Astrocyte (in vitro differentiated cells and primary cell): ENCODE measurements at regions not wholly inside any gene's neighbourhood (a gene's known extent, or its start where the extent isn't known, plus 50 kb on each side); places are given as distances from the start of the nearest gene placed in this dataset.

Experiments
- DNase-seq: peaks from one replicate; pipeline ENCODE4 v3.0.0-alpha.2; 2010; ENCODE audit warnings: low read depth
- FAIRE-seq: peaks from 2 replicates; lab custom pipeline; 2011; peaks lifted over from hg19 to GRCh38; lab: Jason Lieb, UNC
- H2AFZ ChIP-seq: 2 replicates; pipeline ENCODE4 v1.6.0; 2012; ENCODE audit warnings: low read depth, low read length, inconsistent platforms
- H3K27ac ChIP-seq: 2 replicates; pipeline ENCODE4 v1.5.1; 2011; ENCODE audit warnings: low read depth, low read length, inconsistent platforms
- H3K27me3 ChIP-seq: 2 replicates; pipeline ENCODE4 v1.6.0; 2011; ENCODE audit warnings: low read length, inconsistent platforms; ENCODE audit not compliant: insufficient read depth
- H3K36me3 ChIP-seq: 2 replicates; pipeline ENCODE4 v1.5.1; 2011; ENCODE audit warnings: low read length, inconsistent platforms; ENCODE audit not compliant: insufficient read depth
- H3K4me1 ChIP-seq: 2 replicates; pipeline ENCODE4 v1.5.1; 2011; ENCODE audit warnings: low read length, inconsistent platforms; ENCODE audit not compliant: insufficient read depth
- H3K4me2 ChIP-seq: 2 replicates; pipeline ENCODE4 v1.6.0; 2012; ENCODE audit warnings: low read length, inconsistent platforms
- H3K4me3 ChIP-seq: 2 replicates; pipeline ENCODE4 v1.5.1; 2011; ENCODE audit warnings: low read depth, mild to moderate bottlenecking, low read length, inconsistent platforms; ENCODE audit not compliant: insufficient read depth
- H3K79me2 ChIP-seq: 2 replicates; pipeline ENCODE4 v1.6.0; 2012; ENCODE audit warnings: mild to moderate bottlenecking, low read length, inconsistent platforms; ENCODE audit not compliant: insufficient read depth
- H3K9ac ChIP-seq: 2 replicates; pipeline ENCODE4 v1.6.0; 2012; ENCODE audit warnings: mild to moderate bottlenecking, low read length, inconsistent platforms
- H3K9me3 ChIP-seq: 2 replicates; pipeline ENCODE4 v1.5.1; 2012; ENCODE audit warnings: low read depth, mild to moderate bottlenecking, low read length, inconsistent platforms; ENCODE audit not compliant: insufficient read depth
- H4K20me1 ChIP-seq: 2 replicates; pipeline ENCODE4 v1.6.0; 2012; ENCODE audit warnings: low read length, inconsistent platforms; ENCODE audit not compliant: insufficient read depth
- H3K27ac Mint-ChIP-seq: one replicate; pipeline ENCODE4 v1.8.0; 2021; ENCODE audit warnings: mild to moderate bottlenecking, mixed read lengths; ENCODE audit not compliant: unreplicated experiment
- H3K27me3 Mint-ChIP-seq: one replicate; pipeline ENCODE4 v1.8.0; 2021; ENCODE audit warnings: low read depth, mixed read lengths; ENCODE audit not compliant: unreplicated experiment
- H3K36me3 Mint-ChIP-seq: one replicate; pipeline ENCODE4 v1.8.0; 2021; ENCODE audit warnings: low read depth, mixed read lengths; ENCODE audit not compliant: unreplicated experiment
- H3K4me1 Mint-ChIP-seq: one replicate; pipeline ENCODE4 v1.8.0; 2021; ENCODE audit warnings: low read depth, mixed read lengths; ENCODE audit not compliant: unreplicated experiment
- H3K4me3 Mint-ChIP-seq: one replicate; pipeline ENCODE4 v1.8.0; 2021; ENCODE audit warnings: mild to moderate bottlenecking, moderate library complexity, mixed read lengths; ENCODE audit not compliant: unreplicated experiment
- H3K9me3 Mint-ChIP-seq: one replicate; pipeline ENCODE4 v1.8.0; 2021; ENCODE audit warnings: mild to moderate bottlenecking, mixed read lengths; ENCODE audit not compliant: unreplicated experiment
- EZH2 ChIP-seq: IDR thresholded peaks from 2 replicates; pipeline ENCODE4 v1.6.1; 2012; ENCODE audit warnings: mild to moderate bottlenecking, low read length, inconsistent platforms; ENCODE audit not compliant: insufficient read depth
- TF ChIP-seq, protein P1 (sequence below): IDR thresholded peaks from 2 replicates; pipeline ENCODE4 v1.5.1; 2011; ENCODE audit warnings: low read depth, mild to moderate bottlenecking, inconsistent platforms, low read length, moderate library complexity; ENCODE audit not compliant: insufficient read depth

DNA sequence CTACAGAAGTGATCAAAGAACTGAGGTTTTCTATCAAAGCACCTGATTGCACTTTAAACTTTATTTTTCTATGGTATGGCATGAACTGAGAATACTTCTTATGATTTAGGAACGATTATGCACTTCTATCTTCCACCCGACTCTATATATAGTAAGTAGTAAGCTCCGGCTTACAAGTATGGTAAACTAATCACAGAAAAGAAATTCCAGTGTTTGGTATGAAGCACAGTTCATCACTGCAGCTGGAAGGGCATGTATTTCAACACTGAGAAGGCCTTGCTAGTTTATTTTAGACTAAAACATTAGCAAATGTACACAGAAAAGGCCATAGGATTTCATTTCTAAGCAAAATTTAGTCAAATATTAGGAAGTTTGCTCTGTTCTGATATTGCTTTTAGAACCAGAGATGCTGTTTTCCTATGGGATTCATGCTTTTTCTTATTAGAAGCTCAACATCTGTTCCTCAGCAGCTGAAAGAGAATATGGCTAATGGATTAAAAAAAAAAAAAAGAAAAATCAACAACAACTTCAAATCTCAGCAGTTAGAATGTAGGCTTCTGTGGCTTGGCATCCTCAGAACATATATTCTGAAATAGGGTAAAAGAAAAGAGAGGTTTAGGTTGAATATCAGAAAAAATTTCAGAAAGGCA lies 273.5 kb downstream of the C4orf33 start:
- Histone ChIP-seq H4K20me1 (no peaks in the 10 kb centered on the region), H3K4me2 (no peak overlapping the region), H3K36me3 (no peaks in the 10 kb centered on the region), H2AFZ (no peak overlapping the region), H3K4me1 (no peaks in the 10 kb centered on the region), H3K4me3 (no peak overlapping the region), H3K27ac (no peak overlapping the region), H3K27me3 (no peaks in the 10 kb centered on the region), H3K9ac (no peak overlapping the region), H3K9me3 (no peaks in the 10 kb centered on the region), H3K79me2 (no peaks in the 10 kb centered on the region)
- no peaks in the 10 kb centered on the region for H3K4me1 Mint-ChIP-seq
- no peaks in the 10 kb centered on the region for H3K27me3 Mint-ChIP-seq
- no peaks in the 10 kb centered on the region for H3K36me3 Mint-ChIP-seq
- DNase-seq (no peak), FAIRE-seq (no peak)
- H3K27ac Mint-ChIP-seq, result no peak overlapping the region
- H3K4me3 Mint-ChIP-seq, result no peak overlapping the region
- TF ChIP-seq, protein P1, sequence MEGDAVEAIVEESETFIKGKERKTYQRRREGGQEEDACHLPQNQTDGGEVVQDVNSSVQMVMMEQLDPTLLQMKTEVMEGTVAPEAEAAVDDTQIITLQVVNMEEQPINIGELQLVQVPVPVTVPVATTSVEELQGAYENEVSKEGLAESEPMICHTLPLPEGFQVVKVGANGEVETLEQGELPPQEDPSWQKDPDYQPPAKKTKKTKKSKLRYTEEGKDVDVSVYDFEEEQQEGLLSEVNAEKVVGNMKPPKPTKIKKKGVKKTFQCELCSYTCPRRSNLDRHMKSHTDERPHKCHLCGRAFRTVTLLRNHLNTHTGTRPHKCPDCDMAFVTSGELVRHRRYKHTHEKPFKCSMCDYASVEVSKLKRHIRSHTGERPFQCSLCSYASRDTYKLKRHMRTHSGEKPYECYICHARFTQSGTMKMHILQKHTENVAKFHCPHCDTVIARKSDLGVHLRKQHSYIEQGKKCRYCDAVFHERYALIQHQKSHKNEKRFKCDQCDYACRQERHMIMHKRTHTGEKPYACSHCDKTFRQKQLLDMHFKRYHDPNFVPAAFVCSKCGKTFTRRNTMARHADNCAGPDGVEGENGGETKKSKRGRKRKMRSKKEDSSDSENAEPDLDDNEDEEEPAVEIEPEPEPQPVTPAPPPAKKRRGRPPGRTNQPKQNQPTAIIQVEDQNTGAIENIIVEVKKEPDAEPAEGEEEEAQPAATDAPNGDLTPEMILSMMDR, result no peak
- TF ChIP-seq EZH2, result no peak
- no peaks in the 10 kb centered on the region for H3K9me3 Mint-ChIP-seq

DNA sequence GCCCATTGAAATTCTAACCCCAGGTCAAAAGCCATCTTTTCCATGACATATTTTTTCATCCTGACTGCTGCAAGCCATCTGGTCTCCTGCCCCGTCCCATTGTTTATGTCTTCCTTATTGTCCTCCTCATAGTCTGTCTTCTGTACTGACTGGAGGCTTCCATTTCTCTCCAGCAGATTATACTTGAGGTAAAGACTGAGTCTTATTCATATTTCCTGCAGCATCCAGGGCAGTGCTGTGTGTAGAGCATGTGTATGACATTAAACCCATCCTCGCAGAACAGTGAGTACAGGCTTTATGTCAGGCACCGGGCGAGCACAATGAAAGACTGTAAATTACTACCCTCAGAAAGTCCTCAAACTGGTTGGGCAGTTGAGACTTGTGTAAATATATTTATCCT lies 275.1 kb downstream of the C4orf33 start:
- no peak for FAIRE-seq
- no peak overlapping the region for H3K27ac ChIP-seq

DNA sequence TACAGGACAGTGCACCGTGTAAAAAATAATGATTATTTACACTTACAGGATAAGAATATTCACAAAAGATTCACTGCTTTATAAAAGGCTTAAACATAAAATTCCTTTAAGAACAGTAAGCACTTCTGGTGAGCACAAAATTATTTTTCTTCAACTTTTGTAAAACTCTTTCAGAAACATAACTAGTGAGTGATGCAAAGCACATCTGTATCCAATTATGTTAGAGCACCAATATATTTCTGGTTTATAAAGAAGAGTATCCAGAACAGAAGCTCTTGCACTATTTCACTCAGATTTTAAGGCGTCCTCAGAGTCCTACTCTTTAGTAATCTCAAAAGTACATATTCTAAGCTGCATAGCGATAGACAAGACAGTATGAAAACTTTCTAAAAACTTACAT lies 276.0 kb downstream of the C4orf33 start:
- no peak overlapping the region for H3K27ac Mint-ChIP-seq
- FAIRE-seq (no peak), DNase-seq (no peak)
- H3K4me1 Mint-ChIP-seq, result peaks cover under 1% of the 10 kb centered on the region
- H2AFZ ChIP-seq, result no peak overlapping the region
- no peak overlapping the region for H3K4me3 ChIP-seq
- no peak overlapping the region for H3K9ac ChIP-seq
- H3K9me3 ChIP-seq, result no peaks in the 10 kb centered on the region
- H3K79me2 ChIP-seq, result no peaks in the 10 kb centered on the region
- H3K27me3 Mint-ChIP-seq, result no peaks in the 10 kb centered on the region
- no peaks in the 10 kb centered on the region for H3K36me3 ChIP-seq
- H3K9me3 Mint-ChIP-seq, result no peaks in the 10 kb centered on the region
- no peak overlapping the region for H3K4me2 ChIP-seq
- TF ChIP-seq, protein P1, result no peak
- TF ChIP-seq EZH2, result no peak
- no peaks in the 10 kb centered on the region for H3K27me3 ChIP-seq
- no peaks in the 10 kb centered on the region for H4K20me1 ChIP-seq
- no peak overlapping the region for H3K27ac ChIP-seq
- no peaks in the 10 kb centered on the region for H3K4me1 ChIP-seq
- H3K4me3 Mint-ChIP-seq, result no peak overlapping the region
- H3K36me3 Mint-ChIP-seq, result no peaks in the 10 kb centered on the region

More for the DNA sequence above, 275.1 kb downstream of the C4orf33 start:
- H3K4me3 ChIP-seq, result no peak overlapping the region
- H3K9ac ChIP-seq, result no peak overlapping the region
- no peaks in the 10 kb centered on the region for H4K20me1 ChIP-seq
- no peak overlapping the region for H3K4me2 ChIP-seq
- no peak overlapping the region for H3K4me3 Mint-ChIP-seq
- no peak overlapping the region for H2AFZ ChIP-seq
- H3K9me3 Mint-ChIP-seq, result no peaks in the 10 kb centered on the region
- H3K27ac Mint-ChIP-seq, result no peak overlapping the region
- H3K79me2 ChIP-seq, result no peaks in the 10 kb centered on the region
- H3K36me3 ChIP-seq, result no peaks in the 10 kb centered on the region
- H3K4me1 ChIP-seq, result no peaks in the 10 kb centered on the region
- no peak for DNase-seq
- no peaks in the 10 kb centered on the region for H3K27me3 ChIP-seq
- H3K4me1 Mint-ChIP-seq, result no peaks in the 10 kb centered on the region
- no peaks in the 10 kb centered on the region for H3K9me3 ChIP-seq
- H3K36me3 Mint-ChIP-seq, result no peaks in the 10 kb centered on the region
- H3K27me3 Mint-ChIP-seq, result no peaks in the 10 kb centered on the region
- TF ChIP-seq, protein P1, result no peak
- no peak for TF ChIP-seq EZH2
